ENCODE measurements at regions not wholly inside any gene's neighbourhood (a gene's known extent, or its start where the extent isn't known, plus 50 kb on each side); places are given as distances from the start of the nearest gene placed in this dataset.

DNA sequence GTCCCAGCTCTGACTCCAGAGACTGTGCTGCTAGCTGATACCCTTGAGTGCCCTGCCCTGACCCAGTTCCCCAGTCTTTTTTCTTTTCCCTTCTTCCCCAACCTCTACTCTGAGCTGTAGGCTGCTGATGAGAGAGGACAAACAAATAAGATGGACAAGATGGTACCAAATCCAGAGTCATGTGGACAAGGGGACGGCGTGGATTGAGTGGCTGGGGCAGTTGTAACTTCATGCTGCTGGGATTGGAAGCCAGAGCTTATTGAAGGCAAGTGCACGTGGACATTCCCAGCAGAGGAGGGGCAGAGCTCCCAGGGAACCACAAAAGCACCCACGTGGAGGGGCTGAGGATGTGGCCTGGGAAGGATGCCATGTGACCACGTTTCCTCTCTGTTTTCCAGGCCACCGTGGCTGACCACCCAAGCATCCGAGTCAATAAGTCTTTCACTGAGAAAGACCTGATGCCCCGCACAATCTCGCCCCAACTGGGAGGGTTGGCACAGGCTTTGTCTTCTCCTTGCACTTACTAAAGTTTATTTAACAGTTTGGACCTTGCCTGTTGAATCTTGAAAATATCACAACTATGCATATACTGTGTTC lies 323.3 kb upstream of the ZNF507 start:
- no peak for DNase-seq (ENCODE audit: low read depth)
- TF ChIP-seq, protein P1, sequence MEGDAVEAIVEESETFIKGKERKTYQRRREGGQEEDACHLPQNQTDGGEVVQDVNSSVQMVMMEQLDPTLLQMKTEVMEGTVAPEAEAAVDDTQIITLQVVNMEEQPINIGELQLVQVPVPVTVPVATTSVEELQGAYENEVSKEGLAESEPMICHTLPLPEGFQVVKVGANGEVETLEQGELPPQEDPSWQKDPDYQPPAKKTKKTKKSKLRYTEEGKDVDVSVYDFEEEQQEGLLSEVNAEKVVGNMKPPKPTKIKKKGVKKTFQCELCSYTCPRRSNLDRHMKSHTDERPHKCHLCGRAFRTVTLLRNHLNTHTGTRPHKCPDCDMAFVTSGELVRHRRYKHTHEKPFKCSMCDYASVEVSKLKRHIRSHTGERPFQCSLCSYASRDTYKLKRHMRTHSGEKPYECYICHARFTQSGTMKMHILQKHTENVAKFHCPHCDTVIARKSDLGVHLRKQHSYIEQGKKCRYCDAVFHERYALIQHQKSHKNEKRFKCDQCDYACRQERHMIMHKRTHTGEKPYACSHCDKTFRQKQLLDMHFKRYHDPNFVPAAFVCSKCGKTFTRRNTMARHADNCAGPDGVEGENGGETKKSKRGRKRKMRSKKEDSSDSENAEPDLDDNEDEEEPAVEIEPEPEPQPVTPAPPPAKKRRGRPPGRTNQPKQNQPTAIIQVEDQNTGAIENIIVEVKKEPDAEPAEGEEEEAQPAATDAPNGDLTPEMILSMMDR (IDR thresholded peaks at IDR 0.05; ENCODE audit: insufficient read depth, low read depth, low read length, missing control alignments), result no peak

DNA sequence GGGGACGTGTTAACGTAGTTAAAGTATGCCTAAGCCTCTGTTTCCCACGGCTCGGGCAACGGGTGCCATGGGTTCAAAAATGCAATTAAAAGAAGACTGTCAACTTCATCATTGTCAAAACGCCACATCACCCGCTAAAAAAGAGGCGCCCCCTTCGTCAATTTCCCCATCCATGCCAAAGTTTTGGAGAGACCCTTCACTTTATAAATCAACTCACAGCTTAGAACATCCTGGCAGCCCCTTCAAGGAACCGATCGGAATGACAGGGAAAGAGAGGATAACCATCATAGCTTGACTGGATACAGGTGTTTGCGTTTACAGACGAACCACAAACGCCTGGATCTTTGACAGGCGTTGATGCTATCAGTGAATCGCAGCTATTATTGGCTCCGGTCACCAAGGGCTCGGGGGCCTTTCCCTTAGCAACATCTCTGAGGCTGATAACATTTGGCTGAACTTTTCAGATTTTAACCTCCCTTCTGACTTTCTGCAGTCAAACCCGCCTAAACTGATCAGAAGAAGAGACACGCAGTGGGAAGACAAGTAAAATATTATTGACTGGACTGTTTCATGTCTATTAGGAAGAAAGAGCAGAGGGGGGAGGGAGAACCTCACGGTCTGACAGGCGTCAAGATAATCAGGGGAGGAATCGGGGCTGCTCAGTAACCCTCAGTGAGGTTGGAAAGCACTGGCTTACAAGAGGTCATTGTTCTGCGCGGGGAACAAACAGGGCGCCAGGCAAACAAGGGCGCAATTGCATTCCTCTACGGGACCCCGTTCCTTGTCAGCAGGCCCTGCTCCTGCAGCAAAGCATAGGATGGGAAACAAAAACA lies 322.5 kb upstream of the ZNF507 start:
- no peak overlapping the region for H3K4me3 ChIP-seq (ENCODE audit: low read length)
- TF ChIP-seq, protein P1 (IDR thresholded peaks at IDR 0.05; ENCODE audit: insufficient read depth, low read depth, low read length, missing control alignments), result no peak
- DNase-seq (ENCODE audit: low read depth), result no peak

More for the DNA sequence above, 323.3 kb upstream of the ZNF507 start:
- H3K4me3 ChIP-seq (ENCODE audit: low read length), result no peak overlapping the region

DNA sequence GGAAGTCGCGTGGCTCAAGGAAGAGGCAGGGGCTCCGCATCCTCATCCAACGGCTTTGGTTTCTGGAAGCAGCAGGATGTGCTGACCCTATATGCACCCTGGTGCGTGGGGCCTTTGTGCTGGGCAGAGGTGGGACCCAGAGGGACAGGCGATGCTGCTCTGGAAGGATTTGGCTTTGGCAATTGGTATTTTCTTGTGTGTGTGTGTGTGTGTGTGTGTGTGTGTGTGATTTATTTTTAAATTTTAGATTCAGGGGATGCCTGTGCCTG lies 321.9 kb upstream of the ZNF507 start:
- TF ChIP-seq, protein P1 (IDR thresholded peaks at IDR 0.05; ENCODE audit: insufficient read depth, low read depth, low read length, missing control alignments), result no peak
- DNase-seq (ENCODE audit: low read depth), result no peak
- H3K4me3 ChIP-seq (ENCODE audit: low read length), result no peak overlapping the region

DNA sequence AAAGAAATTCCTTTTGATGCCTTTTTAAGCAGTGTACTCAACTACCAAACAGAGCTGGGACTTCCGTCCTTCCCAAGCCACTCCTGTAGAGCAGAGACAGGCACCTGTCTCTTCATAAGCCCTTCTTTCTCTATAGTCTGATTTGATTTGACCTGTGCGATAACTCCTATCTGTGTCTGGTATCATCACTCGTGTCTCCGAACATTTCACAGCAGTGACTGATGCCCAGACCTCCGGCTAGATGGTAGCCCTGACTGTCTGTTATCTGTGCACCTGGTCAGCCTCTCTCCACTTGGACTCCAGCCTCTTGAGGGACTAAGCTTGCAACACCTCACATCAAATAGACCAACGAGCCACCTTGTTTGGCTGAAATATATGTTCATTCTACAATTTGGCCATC lies 316.2 kb upstream of the ZNF507 start:
- no peak overlapping the region for H3K4me3 ChIP-seq (ENCODE audit: low read length)
- no peak for DNase-seq (ENCODE audit: low read depth)
- TF ChIP-seq, protein P1 (IDR thresholded peaks at IDR 0.05; ENCODE audit: insufficient read depth, low read depth, low read length, missing control alignments), result no peak

DNA sequence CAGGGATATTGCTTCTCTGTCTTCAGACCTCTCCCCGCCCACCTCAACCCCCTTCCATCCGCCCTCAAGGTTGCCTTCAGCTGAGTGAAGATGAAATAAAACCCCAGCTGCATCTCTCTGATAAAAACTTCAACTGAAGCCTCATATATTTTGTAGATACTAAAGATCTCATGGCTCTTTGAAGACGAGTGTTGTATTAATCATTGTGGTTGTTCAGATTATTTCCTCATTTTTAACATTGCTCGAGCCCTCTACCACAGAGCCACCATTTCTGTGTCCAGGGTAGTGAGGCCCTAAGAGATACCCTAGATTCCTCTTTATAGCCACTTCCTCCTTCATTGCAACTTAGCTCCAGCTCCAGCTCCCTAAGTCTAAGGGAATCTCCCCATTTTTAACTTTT lies 312.8 kb upstream of the ZNF507 start:
- TF ChIP-seq, protein P1 (IDR thresholded peaks at IDR 0.05; ENCODE audit: insufficient read depth, low read depth, low read length, missing control alignments), result no peak
- no peak overlapping the region for H3K4me3 ChIP-seq (ENCODE audit: low read length)
- no peak for DNase-seq (ENCODE audit: low read depth)

DNA sequence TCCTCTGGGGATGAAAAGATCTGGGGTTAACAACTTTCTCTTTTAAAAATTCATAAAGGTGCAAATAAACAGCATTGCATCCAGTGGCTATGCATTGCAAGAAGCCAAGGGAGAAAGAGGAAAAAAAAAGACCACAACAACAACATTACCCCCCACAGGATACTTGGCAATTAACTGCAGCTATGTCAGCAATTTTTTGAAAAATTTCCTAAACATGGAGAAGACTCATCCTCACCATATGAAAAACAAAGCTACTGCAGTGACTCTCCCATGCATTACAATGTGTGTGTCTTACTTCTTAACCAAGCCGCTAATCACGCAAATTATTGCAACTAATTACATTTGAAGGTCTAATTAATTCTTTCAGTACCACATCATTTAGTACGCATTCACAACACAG lies 309.8 kb upstream of the ZNF507 start:
- DNase-seq (ENCODE audit: low read depth), result no peak
- no peak overlapping the region for H3K4me3 ChIP-seq (ENCODE audit: low read length)
- TF ChIP-seq, protein P1 (IDR thresholded peaks at IDR 0.05; ENCODE audit: insufficient read depth, low read depth, low read length, missing control alignments), result no peak

Measured in epithelial cell of esophagus (primary cell).